GM19452 (cell line): ENCODE measurements at regions not wholly inside any gene's neighbourhood (a gene's known extent, or its start where the extent isn't known, plus 50 kb on each side); places are given as distances from the start of the nearest gene placed in this dataset.
A peak's percentile ranks its signal among the peaks of the same experiment; 100 is the strongest.

Experiments
- ATAC-seq: cut with Tn5 transposase; IDR thresholded peaks from one replicate; pipeline ENCODE4 v1.9.1; 2021; ENCODE audit not compliant: unreplicated experiment

DNA sequence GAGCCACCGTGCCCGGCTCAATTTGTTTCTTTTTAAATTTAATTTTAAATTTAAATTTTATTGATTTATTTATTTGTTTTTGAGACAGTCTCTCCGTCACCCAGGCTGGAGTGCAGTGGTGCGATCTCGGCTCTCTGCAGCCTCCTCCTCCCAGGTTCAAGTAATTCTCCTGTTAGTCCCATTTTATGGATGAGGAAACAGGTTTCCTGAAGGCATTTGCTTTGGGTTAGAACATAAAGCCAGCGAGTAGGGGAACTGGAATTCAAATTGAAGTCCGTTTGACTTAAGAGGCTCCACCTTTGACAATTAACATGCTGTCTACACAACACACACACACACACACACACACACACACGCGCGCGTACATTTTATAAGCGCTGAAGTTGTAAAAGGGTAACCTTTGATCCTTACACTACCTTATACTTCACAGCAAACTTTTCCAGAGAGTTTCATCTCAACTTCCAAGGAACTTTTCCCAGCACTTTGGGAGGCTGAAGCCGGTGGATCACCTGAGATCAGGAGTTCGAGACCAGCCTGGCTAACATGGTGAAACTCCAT is 232.0 kb downstream of the BCAS1 start:
- no peak for ATAC-seq

GRCh38 chr20:53837126-53837826 is 233.1 kb downstream of the BCAS1 start:
- no peak for ATAC-seq

DNA sequence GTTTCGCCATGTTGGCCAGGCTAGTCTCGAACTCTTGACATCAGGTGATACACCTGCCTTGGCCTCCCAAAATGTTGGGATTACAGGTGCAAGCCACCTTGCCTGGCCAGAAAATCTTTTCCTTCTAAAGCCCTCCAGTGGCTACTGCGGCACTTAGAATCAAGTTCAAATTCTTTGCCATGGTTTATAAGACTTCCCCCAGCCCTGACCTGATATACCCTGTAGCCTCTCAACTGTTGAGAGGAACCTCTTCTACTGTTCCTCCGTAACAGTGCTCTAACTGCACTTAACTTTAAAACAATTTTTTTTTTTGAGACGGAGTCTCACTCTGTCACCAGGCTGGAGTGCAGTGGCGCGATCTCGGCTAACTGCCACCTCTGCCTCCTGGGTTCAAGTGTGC is 235.6 kb downstream of the BCAS1 start:
- ATAC-seq = no peak

GRCh38 chr20:53834062-53834442 is 236.3 kb downstream of the BCAS1 start:
- no peak for ATAC-seq

- no peak for ATAC-seq
These were observed 236.9 kb downstream of the BCAS1 start for GRCh38 chr20:53833333-53834061.

DNA sequence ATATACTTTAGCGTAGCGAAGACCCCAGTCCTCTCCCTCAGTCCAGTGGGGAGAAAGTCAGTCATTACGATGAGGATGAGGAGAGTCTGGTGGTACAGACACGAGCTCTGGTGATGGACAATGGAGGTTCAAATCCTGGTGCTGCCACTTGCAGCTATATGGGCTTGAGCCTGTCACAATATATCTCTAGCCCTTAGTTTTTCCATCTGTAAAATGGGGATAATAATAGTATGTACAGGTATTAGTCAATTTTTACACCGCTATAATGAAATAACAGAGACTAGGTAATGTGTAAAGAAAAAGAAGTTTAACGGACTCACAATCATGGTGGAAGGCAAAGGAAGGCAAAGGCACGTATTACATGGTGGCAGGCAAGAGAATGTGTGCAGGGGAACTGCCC is 237.9 kb downstream of the BCAS1 start:
- no peak for ATAC-seq

DNA sequence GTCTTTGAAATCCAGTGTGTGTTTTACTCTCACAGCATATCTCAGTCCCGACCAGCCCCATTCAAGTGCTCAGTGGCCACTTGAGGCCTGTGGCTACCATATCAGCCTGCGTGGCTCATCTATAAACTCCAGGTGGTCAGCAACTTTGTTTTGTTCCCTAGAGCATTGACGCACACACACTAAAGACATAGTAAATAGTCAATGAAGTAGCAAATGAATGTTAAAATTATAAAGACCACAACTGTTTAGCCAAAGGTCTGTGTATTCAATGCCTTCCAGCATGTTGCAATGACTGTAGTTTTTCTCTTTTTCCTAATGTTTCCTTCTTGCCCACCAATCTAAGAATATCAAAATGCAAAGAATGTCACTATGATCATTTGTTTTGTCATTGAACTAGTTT is 238.2 kb upstream of the ZNF217 start:
- ATAC-seq = no peak

DNA sequence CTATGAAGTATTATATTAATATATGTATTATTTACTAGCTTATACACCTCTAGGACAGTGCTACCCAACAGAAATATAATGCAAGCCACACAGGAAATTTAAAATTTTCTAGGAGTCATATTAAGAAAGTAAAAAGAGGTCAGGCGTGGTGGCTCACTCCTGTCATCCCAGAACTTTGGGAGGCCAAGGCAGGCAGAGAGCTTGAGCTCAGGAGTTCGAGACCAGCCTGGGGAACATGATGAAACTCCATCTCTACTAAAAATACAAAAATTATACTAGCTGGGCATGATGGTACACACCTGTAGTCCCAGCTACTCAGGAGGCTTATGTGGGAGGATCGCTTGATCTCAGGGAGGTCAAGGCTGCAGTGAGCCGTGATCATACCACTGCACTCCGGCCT is 237.6 kb upstream of the ZNF217 start:
- no peak for ATAC-seq

- ATAC-seq = peak; percentile 42
These were observed 236.3 kb upstream of the ZNF217 start for GRCh38 chr20:53829724-53830521.

DNA sequence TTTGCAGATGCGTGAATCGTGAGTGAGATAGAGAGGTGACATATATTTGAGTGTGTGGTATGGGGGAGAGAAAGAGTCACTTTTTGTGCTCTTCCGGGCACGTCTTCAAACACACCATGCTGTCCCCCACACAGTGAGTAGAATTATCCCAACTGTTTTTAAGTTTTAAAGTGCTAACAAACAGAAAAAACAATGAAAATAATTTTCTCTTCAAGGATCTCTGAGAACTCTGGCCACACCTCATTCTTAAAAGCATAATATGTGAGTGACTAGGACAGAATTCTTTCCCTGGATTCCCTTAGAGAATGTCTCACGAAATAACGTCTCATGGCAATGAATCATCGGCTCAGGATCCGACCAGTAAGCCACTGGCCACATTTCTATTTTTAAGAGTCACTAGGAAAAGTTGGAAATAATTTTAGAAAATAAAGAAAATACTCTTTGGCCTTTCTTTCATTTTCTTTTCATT is 235.7 kb upstream of the ZNF217 start:
- no peak for ATAC-seq

DNA sequence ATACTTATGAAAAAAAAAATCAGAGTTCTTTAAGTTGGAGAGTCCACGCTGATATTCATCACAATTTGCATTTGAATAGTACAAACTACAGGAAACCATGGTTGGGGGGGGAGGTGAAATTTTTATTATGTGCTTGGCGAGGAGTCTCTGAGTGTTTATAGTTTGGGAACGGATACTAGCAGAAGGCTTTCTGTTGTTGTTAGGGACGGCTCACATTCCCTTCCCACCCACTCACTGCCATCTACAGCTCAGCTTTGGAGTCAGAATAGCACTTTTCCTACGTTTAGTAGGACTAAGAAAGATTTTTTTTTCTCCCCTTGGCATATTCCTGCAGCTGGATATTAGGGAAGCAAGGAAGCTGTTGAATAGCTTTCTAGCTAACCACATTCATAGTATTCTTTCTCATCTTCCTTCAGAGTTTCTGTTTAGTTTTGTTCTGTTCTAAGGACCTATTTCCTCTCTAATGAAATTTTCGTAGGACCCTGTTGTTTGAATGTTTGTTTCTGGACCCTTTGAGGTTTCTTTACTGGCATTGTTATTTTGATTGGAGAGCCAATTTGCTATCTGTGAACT is 235.1 kb upstream of the ZNF217 start:
- ATAC-seq = no peak

GRCh38 chr20:53828088-53828681 is 234.5 kb upstream of the ZNF217 start:
- ATAC-seq = no peak

- ATAC-seq = no peak
These were observed 233.9 kb upstream of the ZNF217 start for GRCh38 chr20:53827292-53828087.

DNA sequence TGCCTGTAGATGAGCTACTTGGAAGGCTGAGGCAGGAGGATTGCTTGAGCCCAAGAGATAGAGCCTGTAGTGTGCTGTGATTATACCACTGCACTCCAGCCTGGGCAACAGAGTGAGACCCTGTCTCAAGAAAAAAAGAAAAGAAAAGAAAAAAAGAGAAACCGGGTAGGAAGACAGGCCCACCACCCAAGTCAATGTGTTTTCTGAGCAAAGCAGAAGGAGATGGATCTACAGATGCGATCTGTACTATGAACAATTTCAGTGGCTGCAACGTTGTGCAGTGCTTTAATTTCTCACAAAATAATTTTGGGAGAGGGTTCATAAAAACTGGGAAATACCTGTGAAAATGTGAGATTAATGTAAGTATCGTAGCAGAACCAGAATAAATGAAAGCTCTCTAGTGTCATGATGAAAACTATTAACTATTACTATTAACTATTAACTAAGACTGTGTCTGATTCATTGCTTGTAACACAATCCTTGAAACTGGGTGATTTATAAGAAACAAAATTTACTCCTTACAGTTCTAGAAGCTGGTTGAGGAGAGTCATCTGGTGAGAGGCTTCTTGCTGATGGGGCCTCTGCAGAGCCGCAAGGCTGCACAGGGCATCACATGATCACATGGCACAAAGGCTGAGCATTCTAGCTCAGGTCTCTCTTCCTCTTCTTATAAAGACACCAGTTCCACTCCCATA is 233.1 kb upstream of the ZNF217 start:
- ATAC-seq = peak; percentile 77

DNA sequence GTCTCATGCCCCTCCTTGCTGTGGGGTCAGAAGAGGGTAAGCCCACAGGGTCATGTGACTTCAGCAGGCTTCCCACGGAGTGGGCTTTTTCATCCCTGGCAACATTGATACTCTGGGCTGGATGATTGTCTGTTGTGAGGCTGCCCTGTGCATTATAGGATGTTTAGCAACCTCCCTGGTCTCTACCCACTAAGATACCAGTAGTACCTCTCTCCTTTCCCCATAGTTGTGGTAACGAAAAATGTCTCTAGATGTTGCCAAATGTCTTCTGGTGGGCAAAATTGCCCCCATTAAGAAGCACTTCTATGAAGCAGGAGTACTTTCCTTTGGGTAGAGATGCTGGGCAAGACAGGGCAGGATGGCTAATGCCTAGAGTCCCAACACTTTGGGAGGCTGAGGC is 232.5 kb upstream of the ZNF217 start:
- ATAC-seq = no peak

- ATAC-seq = no peak
These were observed 231.6 kb upstream of the ZNF217 start for GRCh38 chr20:53825282-53825681.

- no peak for ATAC-seq
These were observed 231.1 kb upstream of the ZNF217 start for GRCh38 chr20:53824779-53825178.

- ATAC-seq = no peak
These were observed 229.6 kb upstream of the ZNF217 start for GRCh38 chr20:53823121-53823764.

DNA sequence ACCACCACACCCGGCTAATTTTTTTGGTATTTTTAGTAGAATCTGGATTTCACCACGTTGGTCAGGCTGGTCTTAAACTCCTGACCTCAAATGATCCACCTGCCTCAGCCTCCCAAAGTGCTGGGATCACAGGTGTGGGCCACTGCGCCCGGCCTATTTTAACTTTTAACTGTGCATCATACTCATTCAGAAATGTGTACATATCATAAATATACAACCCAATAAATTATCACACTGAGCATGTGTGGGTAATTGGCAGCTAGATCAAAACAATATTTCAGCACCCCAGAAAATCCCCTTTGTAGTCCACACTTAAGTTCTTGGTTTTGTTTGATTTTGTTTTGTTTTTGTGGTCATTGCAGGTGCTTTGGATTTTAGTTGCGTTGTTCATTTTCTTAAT is 228.9 kb upstream of the ZNF217 start:
- no peak for ATAC-seq
